ENCODE measurements at regions not wholly inside any gene's neighbourhood (a gene's known extent, or its start where the extent isn't known, plus 50 kb on each side); places are given as distances from the start of the nearest gene placed in this dataset.

DNA sequence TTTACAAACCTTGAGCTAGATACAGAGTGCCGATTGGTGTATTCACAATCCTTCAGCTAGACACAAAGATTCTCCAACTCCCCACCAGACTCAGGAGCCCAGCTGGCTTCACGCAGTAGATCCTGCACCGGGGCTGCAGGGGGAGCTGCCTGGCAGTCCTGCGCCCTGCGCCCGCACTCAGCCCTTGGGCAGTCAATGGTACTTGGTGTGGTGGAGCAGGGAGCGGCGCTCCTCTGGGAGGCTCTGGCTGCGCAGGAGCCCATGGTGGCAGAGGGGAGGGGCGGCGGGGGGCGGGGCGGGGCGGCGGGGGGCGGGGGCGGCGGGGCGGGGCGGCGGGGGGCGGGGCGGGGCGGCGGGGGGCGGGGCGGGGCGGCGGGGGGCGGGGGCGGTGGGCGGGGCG is 923.4 kb downstream of the SOCS6 start:
- no peak for DNase-seq

- no peak for DNase-seq
Measured at GRCh38 chr18:71209944-71210343, 921.1 kb downstream of the SOCS6 start.

GRCh38 chr18:71194438-71194837 is 905.6 kb downstream of the SOCS6 start:
- DNase-seq, result no peak

DNA sequence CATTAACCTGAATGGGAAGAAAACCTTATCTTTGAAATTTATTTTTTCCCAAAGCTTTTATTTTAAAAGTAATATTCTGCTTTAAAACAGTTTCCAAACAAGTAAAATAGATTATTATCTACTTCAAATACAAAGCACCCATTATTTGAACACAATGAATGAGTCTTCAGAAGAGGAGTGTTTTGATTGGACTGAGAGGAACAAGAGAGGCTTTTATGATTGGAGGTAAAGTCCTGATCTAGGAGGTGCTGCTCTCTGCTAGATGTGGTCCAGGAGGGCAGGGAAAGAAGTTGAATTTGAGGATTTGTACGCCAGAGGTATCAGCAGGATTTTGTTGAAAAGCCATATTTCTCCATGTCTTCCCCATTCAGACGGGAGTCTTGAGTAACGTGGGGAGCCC is 900.7 kb downstream of the SOCS6 start:
- DNase-seq, result no peak

- DNase-seq, result no peak
Measured at GRCh38 chr18:71168557-71169145, 879.8 kb downstream of the SOCS6 start.

- DNase-seq, result no peak
Measured at GRCh38 chr18:71136487-71136886, 847.6 kb downstream of the SOCS6 start.

DNA sequence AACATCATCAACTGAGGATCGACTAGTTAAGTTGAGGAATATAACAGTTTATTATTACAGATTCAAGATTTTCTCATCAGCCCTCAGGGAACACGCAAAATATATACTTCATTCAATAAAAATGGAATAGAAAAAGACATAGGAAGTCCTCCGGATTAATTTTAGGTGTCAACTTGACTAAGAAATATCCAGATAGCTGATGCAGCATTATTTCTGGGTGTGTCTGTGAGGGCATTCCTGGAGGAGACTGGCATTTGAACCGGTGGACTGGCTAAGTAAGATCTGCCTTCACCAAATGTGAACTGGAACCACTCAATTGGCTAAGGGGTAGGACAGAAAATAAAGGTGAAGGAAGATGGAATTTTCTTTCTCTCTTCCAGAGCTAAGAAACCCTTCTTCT is 845.3 kb downstream of the SOCS6 start:
- no peak for DNase-seq

DNA sequence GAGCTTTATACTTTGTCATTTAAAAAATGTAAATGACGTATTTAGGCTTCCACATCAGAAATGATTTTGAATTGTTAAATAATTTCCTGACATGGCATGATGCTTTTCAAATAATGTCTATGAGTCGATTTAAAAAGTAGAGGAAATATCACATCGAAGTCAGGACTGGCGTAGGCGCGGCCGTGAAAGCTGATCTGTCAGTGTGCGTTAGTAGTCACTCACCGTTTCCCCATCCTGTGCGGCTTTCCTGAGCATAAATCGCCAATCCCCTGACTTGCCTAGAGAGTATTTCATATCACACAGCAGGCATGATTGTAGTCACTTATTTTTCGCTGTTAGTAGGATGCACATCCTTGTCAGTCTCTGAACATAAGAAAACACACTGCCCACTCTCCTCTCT is 843.1 kb downstream of the SOCS6 start:
- DNase-seq, result no peak

- no peak for DNase-seq
Measured at GRCh38 chr18:71130351-71130750, 841.5 kb downstream of the SOCS6 start.

- DNase-seq, result no peak
Measured at GRCh38 chr18:71125581-71125980, 836.7 kb downstream of the SOCS6 start.

DNA sequence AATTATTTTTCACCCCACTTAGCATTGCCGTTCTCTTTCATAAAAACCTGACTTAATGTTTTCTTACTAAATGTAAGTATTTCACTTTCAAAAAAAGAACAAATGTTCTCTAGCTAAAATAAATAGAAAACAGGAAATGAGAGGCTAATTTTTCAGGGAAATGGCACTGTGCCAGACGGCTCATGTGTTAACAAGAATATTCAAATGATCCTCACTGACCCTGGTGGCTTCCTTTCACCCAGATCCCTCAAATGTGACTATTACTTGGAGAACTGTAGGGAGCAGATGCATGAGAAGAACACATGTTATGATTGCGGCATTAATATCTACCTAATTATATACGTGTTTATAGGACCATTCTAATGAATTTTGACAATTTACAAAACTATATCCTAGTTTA is 827.7 kb downstream of the SOCS6 start:
- no peak for DNase-seq

DNA sequence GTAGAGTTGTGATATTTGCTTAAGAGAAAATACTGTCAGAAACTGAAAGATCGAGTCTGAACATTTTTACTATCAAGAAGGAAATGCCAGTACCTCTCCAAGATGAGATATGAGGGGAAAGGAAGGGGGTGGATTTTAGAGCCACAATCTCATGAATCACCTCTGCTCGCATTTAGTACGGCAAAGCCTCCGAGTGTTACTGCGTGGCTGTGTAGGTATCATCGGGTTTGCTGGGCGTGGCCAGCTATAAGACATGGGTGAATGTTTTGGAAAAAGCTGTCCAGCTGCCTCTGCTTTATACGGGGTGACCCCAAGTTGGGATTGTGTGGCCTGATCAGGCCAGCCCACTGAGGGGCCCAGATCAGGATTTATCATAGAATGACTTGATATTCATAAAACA is 826.4 kb downstream of the SOCS6 start:
- no peak for DNase-seq

- no peak for DNase-seq
Measured at GRCh38 chr18:71114550-71115210, 825.8 kb downstream of the SOCS6 start.

DNA sequence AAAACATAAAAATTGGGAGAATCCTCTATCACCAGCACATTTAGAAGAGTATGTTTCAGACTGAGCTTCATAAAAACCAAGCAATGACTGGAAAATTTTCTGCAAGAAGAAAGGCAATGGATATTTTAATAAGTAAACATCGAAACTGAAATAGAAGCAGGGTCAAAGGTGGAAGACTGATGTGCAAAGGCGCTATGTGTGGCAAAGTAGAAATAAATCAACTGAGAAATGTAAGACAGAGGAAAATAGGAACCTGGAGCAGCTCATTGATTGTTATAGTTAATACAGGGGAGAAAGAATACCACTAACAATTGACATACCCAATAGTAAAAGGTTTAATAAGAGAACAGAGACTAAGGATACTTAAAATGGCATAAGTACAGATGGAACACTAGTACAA is 818.4 kb downstream of the SOCS6 start:
- DNase-seq, result no peak

DNA sequence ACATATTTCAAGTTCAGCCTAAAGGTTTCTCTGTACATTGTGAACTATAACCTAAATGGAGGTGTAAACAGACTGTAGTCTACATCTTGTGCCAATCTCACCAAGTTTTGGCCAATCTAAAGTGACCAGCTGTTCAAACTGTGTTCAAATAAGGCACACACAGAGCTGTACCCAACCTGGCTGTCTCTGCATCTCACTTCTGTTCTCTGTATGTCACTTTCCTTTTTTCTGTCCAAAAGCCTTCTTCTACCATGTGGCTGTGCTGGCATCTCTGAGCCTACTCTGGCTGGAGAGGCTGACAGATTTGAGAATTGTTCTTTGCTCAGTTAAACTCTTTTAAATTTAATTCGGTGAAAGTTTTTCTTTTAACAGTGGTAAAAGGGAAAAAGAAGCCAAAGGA is 817.9 kb downstream of the SOCS6 start:
- no peak for DNase-seq

DNA sequence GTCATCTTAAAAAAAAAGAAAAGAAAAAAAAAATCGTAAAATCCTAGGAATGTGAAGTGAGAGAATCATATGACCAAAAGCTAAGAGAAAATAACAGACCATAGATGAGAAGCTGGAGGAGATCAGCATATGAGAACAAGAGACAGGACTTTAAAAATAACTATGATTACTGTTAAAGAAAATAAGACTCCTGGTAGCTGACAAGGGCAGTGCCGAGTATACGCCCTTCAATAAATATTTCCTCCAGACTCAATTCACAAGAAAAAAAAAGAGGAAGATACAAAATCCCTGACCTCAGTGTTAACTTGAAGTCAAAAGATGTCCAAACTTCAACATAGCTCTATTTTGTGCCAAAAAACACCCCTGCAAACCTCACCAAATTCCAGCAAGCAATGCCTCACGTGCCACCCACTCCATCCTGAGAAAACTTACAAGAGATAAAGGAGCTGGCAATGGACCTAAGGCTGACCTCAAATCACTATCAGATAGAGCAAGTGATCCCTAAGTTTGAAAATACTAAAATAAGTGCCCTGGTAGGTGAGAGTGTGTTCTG is 817.2 kb downstream of the SOCS6 start:
- no peak for DNase-seq

DNA sequence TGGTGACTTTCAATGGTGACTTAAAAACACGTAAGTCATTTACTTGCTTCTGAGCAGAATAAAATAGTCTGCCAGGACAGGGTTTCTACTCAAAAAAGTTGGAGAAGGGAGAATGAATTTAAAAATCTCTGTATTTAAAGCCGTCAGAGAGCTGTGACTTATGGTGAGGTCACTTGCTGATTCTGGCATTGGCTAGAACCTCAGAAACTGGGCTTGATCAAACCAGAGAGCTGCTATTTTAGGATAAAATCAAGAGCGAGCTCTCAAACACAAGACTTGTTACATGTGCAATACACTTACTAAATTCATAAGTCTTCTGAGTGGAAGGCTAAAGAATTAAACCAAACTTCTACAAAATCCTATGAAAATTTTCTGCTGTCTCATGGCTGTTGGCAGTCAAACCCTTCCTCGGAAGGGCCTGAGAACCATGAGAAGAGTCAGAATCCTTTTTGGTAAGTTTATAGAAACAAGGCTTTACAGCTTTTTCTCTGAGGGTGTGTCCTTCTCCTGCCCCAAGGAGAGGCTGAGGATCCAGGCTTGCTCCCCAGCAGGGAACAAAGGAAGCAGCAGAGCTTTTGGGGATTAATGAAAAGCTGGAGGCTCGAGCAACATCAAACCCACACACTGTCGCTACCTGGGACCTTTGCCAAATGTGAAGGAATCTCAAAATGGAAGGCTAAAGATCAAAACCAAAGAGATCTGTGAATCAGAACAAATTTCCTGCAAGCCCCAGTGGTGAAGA is 816.4 kb downstream of the SOCS6 start:
- DNase-seq, result no peak

- no peak for DNase-seq
Measured at GRCh38 chr18:71079606-71080005, 790.8 kb downstream of the SOCS6 start.

GRCh38 chr18:71077451-71077850 is 788.6 kb downstream of the SOCS6 start:
- no peak for DNase-seq

- no peak for DNase-seq
Measured at GRCh38 chr18:71075147-71075546, 786.3 kb downstream of the SOCS6 start.

DNA sequence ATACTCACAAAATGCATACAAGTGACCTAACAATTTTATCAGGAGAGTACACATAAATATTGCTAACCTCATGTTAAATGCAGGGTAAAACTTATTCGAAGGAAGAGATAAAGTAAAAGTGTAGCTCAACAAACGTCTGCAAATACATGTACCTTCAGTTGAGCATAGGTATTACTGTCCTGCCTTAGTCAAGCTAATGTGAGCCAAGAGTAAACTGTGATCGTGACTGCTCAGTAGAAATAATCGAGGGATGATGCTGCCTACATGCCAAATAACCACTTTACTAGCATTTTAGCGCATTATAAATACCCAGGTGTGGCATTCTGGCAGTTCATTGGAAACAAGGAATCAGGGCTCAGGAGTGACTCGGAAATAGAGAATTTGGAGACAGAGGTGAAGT is 779.5 kb downstream of the SOCS6 start:
- DNase-seq, result no peak

DNA sequence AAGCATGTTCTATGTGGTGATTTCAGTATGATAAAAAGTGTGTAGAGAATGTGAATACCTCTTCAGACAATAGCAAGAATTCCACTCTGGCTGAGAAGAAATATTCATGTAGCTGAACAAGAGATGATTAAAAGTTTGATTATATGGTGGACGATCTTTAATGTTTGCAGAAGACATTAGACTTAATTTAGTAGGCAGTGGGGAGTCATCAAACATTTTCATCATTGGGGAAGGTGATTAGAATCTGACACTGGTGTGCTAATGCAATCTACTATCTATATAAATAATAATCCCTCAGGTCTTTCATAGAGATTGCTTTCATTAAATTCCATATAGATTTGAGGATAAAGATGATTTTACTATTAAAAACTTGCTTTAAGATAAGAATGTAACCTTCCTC is 761.0 kb downstream of the SOCS6 start:
- DNase-seq, result no peak

DNA sequence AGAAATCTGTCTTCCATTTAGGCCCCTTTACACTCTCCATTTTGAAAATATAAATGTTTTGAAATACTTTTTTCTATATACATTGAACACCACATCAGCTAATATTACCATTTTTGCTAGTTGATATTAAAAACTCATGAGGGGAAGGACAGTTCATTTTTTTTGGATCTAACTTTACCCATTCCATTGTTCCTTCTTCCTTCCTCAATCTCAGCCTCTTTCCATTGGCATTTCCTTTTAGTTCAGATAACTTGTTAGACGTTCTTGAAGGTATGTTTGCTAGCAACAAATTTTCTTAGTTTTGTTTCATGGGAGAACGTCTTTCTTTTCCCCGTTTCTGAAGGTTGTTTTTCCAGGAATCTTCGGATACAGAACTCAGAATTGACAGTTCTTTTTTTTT is 759.0 kb downstream of the SOCS6 start:
- no peak for DNase-seq

All from T-helper 1 cell (primary cell).